A673 (cell line): ENCODE measurements at regions not wholly inside any gene's neighbourhood (a gene's known extent, or its start where the extent isn't known, plus 50 kb on each side); places are given as distances from the start of the nearest gene placed in this dataset.

ENCODE experiments used
- EZH2 ChIP-seq: fragments of 200-600 bp; sonication (generic); IDR thresholded peaks from 2 replicates; pipeline ENCODE4 v1.6.1; 2017; ENCODE audit warnings: borderline replicate concordance, low read depth, mild to moderate bottlenecking, mixed read lengths, antibody characterized with exemption, low read length; ENCODE audit not compliant: poor library complexity, severe bottlenecking
- TF ChIP-seq, protein P1 (sequence below): fragments of 300-800, 200-600 bp; sonication (generic); conservative IDR thresholded peaks from 2 replicates; pipeline ENCODE4 v1.5.1; 2017; ENCODE audit warnings: low read depth, mild to moderate bottlenecking, antibody characterized with exemption, low read length, moderate library complexity, mixed read lengths

DNA sequence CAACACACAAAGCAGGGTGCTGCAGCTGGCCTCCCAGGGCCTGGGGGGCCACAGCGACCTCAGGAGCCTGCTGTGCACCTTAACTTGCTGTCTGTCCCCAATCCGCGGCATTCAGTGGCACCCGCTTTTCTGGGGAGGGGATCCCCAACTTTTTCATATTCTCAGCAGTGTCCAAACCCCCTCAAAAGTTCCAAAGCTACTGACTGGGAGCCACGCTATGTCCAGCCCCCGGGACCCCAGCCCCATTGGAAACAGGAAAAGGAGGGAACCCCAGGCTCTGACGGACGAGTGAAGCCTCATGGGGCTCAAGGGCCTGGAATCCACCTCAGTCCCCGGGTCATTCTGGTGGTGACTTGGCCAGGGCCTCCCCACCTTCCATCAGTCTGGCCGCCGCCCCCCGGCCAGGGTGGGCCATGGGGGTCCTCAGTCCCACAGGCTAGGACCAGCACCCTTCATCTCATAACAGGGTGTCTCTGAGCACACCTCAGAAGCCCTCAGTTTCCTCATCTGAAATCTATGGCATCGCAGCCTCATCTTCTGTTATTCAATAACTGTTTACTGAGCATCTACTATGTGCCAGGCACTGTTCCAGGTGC, 127.3 kb downstream of the NCOR2 start:
- TF ChIP-seq, protein P1, sequence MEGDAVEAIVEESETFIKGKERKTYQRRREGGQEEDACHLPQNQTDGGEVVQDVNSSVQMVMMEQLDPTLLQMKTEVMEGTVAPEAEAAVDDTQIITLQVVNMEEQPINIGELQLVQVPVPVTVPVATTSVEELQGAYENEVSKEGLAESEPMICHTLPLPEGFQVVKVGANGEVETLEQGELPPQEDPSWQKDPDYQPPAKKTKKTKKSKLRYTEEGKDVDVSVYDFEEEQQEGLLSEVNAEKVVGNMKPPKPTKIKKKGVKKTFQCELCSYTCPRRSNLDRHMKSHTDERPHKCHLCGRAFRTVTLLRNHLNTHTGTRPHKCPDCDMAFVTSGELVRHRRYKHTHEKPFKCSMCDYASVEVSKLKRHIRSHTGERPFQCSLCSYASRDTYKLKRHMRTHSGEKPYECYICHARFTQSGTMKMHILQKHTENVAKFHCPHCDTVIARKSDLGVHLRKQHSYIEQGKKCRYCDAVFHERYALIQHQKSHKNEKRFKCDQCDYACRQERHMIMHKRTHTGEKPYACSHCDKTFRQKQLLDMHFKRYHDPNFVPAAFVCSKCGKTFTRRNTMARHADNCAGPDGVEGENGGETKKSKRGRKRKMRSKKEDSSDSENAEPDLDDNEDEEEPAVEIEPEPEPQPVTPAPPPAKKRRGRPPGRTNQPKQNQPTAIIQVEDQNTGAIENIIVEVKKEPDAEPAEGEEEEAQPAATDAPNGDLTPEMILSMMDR, result no peak
- TF ChIP-seq EZH2, result no peak
